Jurkat, Clone E6-1 (cell line): ENCODE measurements at regions not wholly inside any gene's neighbourhood (a gene's known extent, or its start where the extent isn't known, plus 50 kb on each side); places are given as distances from the start of the nearest gene placed in this dataset.
"Not testable (repeated sequence)": the region's sequence is repeated elsewhere in the genome, so short reads cannot be mapped to it uniquely, and the experiment has no call there.

Experiments used
- DNase-seq: peaks from one replicate; pipeline ENCODE4 v3.0.0-alpha.2; 2011; ENCODE audit warnings: low read depth, low spot score
- H3K4me3 ChIP-seq: 2 replicates; pipeline ENCODE4 v1.5.1; 2011; ENCODE audit warnings: mild to moderate bottlenecking, low read length, control low read depth, moderate library complexity

DNA sequence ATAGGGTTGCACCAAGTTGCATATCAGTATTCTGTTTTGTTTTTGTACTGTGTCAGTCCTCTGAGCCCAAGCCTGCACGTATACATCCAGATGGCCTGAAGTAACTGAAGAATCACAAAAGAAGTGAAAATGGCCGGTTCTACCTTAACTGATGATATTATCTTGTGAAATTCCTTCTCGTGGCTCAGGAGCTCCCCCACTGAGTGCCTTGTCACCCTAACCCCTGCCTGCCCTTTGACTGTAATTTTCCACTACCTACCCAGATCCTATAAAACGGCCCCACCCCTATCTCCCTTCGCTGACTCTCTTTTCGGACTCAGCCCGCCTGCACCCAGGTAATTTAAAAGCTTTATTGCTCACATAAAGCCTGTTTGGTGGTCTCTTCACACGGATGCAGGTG is 924.1 kb upstream of the CELF4 start:
- not testable (repeated sequence) for DNase-seq, H3K4me3 ChIP-seq

GRCh38 chr18:38487521-38487920 is 921.9 kb upstream of the CELF4 start:
- no peak overlapping the region for H3K4me3 ChIP-seq
- no peak for DNase-seq

DNA sequence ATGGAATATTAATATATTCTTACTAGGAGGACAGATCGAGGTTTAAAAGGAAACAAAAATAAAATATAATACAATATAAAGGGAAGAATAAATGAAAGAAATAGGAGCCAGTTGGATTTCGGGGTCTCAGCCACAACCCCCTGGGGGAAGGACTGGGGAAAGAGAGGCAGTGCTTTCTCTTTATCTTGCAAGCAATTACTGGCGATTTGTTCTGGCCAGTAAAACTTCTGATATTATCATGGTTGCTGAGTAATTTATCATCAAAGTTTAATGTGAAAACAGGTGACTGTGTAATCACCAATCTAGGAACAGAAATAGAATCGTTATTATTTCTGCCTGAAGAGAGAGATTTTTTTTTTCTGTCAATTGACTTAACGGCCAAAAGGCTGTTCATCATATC is 917.7 kb upstream of the CELF4 start:
- H3K4me3 ChIP-seq, result no peak overlapping the region
- no peak for DNase-seq

- no peak overlapping the region for H3K4me3 ChIP-seq
- peak; percentile 79 for DNase-seq
Measured at GRCh38 chr18:38481576-38481975, 916.0 kb upstream of the CELF4 start.

DNA sequence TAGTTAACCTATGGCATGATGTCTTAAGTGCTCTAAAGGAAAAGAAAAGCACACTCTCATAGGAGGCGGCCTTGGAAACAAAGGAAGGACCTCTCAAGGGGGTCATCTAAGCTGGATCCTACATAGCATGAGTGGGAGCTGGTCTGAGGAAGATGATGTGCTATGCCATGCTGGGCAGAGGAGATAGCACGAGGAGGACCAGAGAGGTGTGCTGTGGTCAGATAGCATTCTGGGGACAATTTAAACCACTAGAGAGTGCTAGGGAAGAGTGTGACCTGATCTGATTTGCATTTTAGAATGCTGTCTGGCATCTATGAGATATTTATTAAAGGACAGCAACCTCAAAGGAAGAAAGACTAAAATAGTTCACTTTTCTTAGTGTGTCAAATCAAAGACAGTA is 910.1 kb upstream of the CELF4 start:
- no peak for DNase-seq
- H3K4me3 ChIP-seq, result no peak overlapping the region

- H3K4me3 ChIP-seq, result no peak overlapping the region
- no peak for DNase-seq
Measured at GRCh38 chr18:38473535-38473934, 907.9 kb upstream of the CELF4 start.

DNA sequence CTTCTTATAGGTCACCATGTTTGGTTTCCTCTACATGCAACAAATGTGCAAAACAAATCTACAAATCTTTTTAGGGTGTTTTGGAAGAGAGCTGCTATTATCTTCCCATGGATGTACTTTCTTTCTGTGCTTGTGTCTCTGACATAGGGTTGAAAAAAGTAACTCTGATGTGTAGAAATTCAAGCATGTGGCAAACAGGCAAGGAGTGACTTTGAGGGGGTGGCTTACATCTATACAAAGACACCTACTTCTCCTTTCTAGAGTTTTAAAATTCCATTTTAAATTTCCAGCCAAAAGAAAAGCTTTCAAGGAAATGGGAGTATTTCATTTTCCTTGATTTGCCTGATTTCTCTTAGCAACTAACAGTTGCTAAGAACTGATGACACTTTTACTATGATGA is 904.8 kb upstream of the CELF4 start:
- H3K4me3 ChIP-seq, result no peak overlapping the region
- no peak for DNase-seq

- no peak for DNase-seq
- no peak overlapping the region for H3K4me3 ChIP-seq
Measured at GRCh38 chr18:38466426-38466825, 900.8 kb upstream of the CELF4 start.

GRCh38 chr18:38464024-38464423 is 898.4 kb upstream of the CELF4 start:
- H3K4me3 ChIP-seq, result no peak overlapping the region
- no peak for DNase-seq

DNA sequence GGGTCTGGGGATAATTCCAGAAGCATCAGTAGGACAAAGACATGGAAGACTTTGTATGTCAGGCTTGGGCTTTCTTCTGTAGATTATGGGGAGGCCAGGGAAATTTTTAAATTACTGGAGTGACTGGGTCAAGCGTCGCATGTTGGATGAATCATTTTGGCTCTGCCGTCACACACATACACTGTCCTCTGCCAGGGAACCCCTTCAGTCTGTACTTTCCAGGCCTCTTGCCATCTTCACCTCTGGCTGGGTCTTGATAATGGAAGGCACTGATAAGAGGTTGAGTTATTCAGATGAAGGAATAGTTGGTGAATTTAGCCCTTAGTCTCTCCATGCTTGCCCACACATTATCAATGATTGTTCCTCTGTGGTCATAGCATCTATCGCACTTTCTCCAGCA is 895.1 kb upstream of the CELF4 start:
- H3K4me3 ChIP-seq, result no peak overlapping the region
- no peak for DNase-seq

- DNase-seq, result peak; percentile 9
Measured at GRCh38 chr18:38459131-38459994, 893.8 kb upstream of the CELF4 start.

DNA sequence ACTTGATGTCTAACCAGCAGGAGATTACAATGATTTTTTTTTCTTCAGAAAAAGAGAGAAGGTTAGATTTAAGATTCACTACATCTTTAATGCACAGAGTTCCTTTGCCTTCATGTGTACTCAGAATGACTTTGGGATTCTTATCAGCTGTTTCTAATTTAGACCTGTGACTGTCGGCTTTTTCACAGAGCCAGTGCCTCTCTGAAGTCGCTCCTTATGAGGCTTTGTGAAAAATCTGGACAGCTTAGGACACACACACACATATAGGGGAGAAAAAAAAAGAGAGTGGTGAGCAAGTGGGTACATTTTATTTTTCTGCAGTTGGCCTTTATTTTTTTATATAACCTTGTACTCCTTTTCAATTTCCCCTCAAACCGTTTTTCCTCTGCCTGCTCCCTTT is 893.1 kb upstream of the CELF4 start:
- DNase-seq, result no peak
- H3K4me3 ChIP-seq, result no peak overlapping the region

More at GRCh38 chr18:38459131-38459994, 893.8 kb upstream of the CELF4 start:
- H3K4me3 ChIP-seq, result no peak overlapping the region

- no peak overlapping the region for H3K4me3 ChIP-seq
- no peak for DNase-seq
Measured at GRCh38 chr18:38456253-38456652, 890.7 kb upstream of the CELF4 start.

DNA sequence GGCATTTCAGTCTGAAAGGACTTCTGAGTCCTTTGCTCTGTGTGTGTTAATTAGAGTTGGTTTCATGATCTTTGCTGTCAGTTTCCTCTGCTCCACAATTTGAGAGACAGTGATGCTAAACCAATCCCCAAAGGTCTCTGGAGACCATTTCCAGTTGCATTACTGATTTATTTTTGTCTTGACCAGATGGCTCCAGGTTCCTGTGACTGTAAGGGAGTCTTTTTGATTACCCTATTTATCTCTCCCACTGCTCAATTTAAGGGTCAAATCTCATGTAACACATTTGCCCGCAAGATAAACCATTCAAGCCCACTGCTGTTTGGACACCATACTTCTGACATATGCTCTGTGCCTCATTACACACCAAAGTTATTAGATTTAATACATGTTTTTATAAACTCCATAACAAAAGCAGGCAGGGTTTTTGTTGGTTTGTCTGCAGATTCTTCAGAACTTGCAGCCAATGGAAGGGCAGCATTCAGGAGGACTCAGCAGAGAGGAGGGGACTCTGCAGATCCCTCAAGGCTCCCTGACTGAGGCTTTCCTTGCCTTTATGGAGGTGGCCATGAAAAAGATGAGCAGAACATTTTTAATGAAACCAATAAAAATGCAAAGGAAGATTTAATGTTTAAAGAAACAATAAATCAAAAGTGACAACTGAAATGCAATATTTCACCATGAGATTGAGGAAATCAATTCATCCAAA is 889.3 kb upstream of the CELF4 start:
- no peak for DNase-seq
- no peak overlapping the region for H3K4me3 ChIP-seq

DNA sequence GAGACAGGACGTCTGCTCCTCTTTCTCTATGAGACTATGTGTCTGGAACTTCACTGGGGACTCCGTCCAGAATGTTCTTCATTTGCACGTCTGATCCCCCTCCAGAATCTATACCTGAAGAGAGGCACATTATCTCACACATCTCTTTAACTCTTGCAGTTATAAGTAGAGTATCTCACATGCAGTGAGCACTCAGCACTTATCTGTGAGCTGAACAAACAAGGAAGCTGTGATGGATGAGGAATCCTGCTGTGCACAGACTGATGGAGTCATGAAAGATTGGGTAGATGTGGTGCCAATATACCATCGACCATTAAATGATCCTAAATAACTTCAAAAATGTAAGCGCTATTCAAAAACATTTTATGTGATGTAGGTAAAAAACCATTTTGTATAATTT is 888.3 kb upstream of the CELF4 start:
- no peak for DNase-seq

GRCh38 chr18:38450876-38451275 is 885.3 kb upstream of the CELF4 start:
- no peak overlapping the region for H3K4me3 ChIP-seq
- no peak for DNase-seq

More for the DNA sequence above, 888.3 kb upstream of the CELF4 start:
- no peak overlapping the region for H3K4me3 ChIP-seq

GRCh38 chr18:38445804-38446145 is 880.2 kb upstream of the CELF4 start:
- no peak for DNase-seq
- no peak overlapping the region for H3K4me3 ChIP-seq

DNA sequence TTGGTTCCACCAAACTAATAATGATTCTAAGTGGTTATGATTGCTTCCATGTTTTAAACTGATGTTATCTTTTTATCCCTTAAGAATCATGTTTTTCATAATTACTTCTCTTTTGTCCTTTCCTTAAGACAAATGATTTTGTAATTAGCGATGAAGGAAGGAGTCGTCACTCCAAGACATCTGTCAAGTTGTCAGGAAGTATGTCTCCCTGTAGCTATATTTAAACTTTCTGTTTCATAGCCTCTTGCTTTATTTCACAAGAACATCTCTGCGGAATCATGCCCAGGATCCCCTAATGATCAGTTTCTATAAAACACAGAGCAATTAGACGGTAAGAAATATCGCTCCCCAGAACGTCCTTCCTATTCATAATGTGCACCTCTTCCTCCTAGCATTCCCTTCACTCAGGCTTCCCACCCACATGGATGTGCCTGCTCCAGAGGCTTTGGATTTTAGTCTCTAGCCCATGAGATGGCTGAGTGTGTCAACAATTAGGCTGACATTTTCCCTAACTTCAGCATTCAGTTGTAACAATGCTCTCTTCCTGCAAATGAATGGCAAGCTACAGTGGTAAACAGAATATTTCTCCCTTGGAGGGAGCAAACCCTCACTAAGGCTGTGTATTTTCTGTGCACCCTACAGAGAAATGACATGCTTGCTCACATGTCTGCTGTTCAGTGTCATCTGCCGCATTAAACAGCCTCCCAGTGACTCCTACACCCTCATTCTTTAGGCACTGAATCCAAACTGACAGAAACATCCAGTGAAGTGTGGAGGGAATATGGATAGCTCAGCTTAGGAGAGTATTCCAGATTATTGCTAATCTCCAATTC is 879.6 kb upstream of the CELF4 start:
- no peak for DNase-seq
- no peak overlapping the region for H3K4me3 ChIP-seq

- no peak for DNase-seq
- H3K4me3 ChIP-seq, result no peak overlapping the region
Measured at GRCh38 chr18:38427736-38428135, 862.1 kb upstream of the CELF4 start.

DNA sequence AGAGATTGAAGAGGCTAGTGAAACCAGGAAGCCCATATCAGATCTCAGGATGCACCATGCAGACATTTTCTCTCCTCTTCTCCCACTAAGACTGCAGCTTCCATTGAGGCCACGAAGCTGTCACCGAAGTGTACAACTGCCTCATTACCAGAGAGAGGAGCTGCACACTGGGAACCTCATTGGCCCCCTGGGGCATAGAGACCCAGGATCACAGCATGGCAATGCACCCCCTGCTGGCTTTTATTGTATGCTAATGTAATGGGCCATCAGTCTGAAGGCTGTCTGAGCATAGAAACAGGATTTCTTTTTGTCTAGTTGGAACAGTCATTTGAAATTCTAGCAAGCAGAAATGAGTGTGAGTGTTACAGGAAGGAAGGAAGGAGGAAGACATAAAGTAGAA is 861.6 kb upstream of the CELF4 start:
- DNase-seq, result peak; percentile 54
- no peak overlapping the region for H3K4me3 ChIP-seq
